Keratinocyte (primary cell): ENCODE measurements at regions not wholly inside any gene's neighbourhood (a gene's known extent, or its start where the extent isn't known, plus 50 kb on each side); places are given as distances from the start of the nearest gene placed in this dataset.
"Not testable (repeated sequence)": the region's sequence is repeated elsewhere in the genome, so short reads cannot be mapped to it uniquely, and the experiment has no call there.

Experiments used
- DNase-seq: peaks from one replicate; pipeline ENCODE4 v3.0.0-alpha.2; 2011; ENCODE audit warnings: low read depth, missing footprints, low spot score
- FAIRE-seq: peaks from 2 replicates; lab custom pipeline; 2011; peaks lifted over from hg19 to GRCh38; lab: Jason Lieb, UNC
- H2AFZ ChIP-seq: 2 replicates; pipeline ENCODE4 v1.6.0; 2012; ENCODE audit warnings: low read length, control low read depth, inconsistent platforms; ENCODE audit not compliant: control insufficient read depth
- H3K27ac ChIP-seq: 2 replicates; pipeline ENCODE4 v1.5.1; 2011; ENCODE audit warnings: low read length; ENCODE audit not compliant: control insufficient read depth, insufficient read depth
- H3K27me3 ChIP-seq: 3 replicates; pipeline ENCODE4 v1.6.0; 2011; ENCODE audit warnings: low read length; ENCODE audit not compliant: control insufficient read depth, insufficient read depth; ENCODE audit errors: extremely low read depth
- H3K36me3 ChIP-seq, 2 experiments: 2 replicates in 1 of 2; 3 replicates in 1 of 2; pipeline ENCODE4 v1.5.1; 2011; ENCODE audit warnings: low read length in 2 of 2, mild to moderate bottlenecking in 1 of 2; ENCODE audit not compliant: control insufficient read depth in 2 of 2, insufficient read depth in 2 of 2; ENCODE audit errors: extremely low read depth in 1 of 2
- H3K4me1 ChIP-seq: 3 replicates; pipeline ENCODE4 v1.5.1; 2011; ENCODE audit warnings: low read length; ENCODE audit not compliant: control insufficient read depth, insufficient read depth; ENCODE audit errors: extremely low read depth
- H3K4me2 ChIP-seq: 3 replicates; pipeline ENCODE4 v1.6.0; 2011; ENCODE audit warnings: low read depth, low read length; ENCODE audit not compliant: control insufficient read depth, insufficient read depth; ENCODE audit errors: extremely low read depth
- H3K4me3 ChIP-seq, 3 experiments: fragments of 200-600 bp in 1 of 3; sonication (generic) in 1 of 3; 2 replicates in 2 of 3; 3 replicates in 1 of 3; pipeline ENCODE4 v1.5.1; 2011 to 2016; ENCODE audit warnings: low read length in 3 of 3, mild to moderate bottlenecking in 3 of 3, control low read depth in 2 of 3, inconsistent platforms in 1 of 3, low read depth in 1 of 3, mixed read lengths in 1 of 3, mixed run types in 1 of 3, moderate library complexity in 1 of 3; ENCODE audit not compliant: control insufficient read depth in 2 of 3, insufficient read depth in 2 of 3; ENCODE audit errors: extremely low read depth in 1 of 3
- H3K79me2 ChIP-seq: 2 replicates; pipeline ENCODE4 v1.6.0; 2012; ENCODE audit warnings: low read length; ENCODE audit not compliant: control insufficient read depth, insufficient read depth
- H3K9ac ChIP-seq: 3 replicates; pipeline ENCODE4 v1.6.0; 2011; ENCODE audit warnings: low read length; ENCODE audit not compliant: control insufficient read depth, insufficient read depth; ENCODE audit errors: extremely low read depth
- H3K9me1 ChIP-seq: 3 replicates; pipeline ENCODE4 v1.6.0; 2011; ENCODE audit warnings: low read length; ENCODE audit not compliant: control insufficient read depth, insufficient read depth; ENCODE audit errors: extremely low read depth
- H3K9me3 ChIP-seq: 2 replicates; pipeline ENCODE4 v1.5.1; 2012; ENCODE audit warnings: low read depth, low read length; ENCODE audit not compliant: control insufficient read depth
- H4K20me1 ChIP-seq: 3 replicates; pipeline ENCODE4 v1.6.0; 2011; ENCODE audit warnings: low read length; ENCODE audit not compliant: control insufficient read depth, insufficient read depth; ENCODE audit errors: extremely low read depth
- EZH2 ChIP-seq: IDR thresholded peaks from one replicate; pipeline ENCODE4 v1.6.1; 2012; ENCODE audit warnings: inconsistent platforms, mild to moderate bottlenecking, low read length, moderate library complexity
- dilution Hi-C: fragments of 300-500 bp; cut with MboI; formaldehyde crosslinking; loops from one replicate; pipeline ENCODE4 v1.7.0; 2020; ENCODE audit warnings: low sequenced_read_pairs; ENCODE audit not compliant: extremely low pct_ligation_motif_present
- TF ChIP-seq, protein P1 (sequence below), 3 experiments: IDR thresholded peaks in 1 of 3; conservative IDR thresholded peaks in 1 of 3; optimal IDR thresholded peaks in 1 of 3; 2 replicates in 2 of 3; 3 replicates in 1 of 3; pipeline versions ENCODE3 to v1.5.1; 2011; ENCODE audit warnings: low read length in 3 of 3, mild to moderate bottlenecking in 3 of 3, moderate library complexity in 2 of 3, control low read depth in 1 of 3, inconsistent platforms in 1 of 3; ENCODE audit not compliant: insufficient read depth in 2 of 3; ENCODE audit errors: extremely low read depth in 1 of 3

DNA sequence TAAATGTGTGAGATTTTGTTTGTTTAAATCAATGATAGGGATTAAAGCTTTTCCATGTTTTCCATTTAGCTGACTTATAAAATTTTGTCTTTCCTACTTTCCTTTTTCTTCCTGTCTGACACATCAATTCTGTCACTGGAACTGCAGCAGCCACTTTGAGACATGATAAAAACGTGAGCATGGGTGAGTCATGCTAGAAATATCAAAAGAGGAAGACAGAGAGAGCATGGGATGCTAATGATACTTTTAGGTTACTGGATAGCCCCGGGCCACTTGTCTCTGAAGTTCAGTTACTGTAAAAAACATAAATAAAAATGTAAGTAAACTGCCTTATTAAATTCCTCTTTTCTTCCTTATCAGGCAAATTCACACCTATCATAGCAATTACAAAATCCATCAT, 1332.0 kb upstream of the PCDH20 start:
- H3K9me3 ChIP-seq: peaks cover 3% of the 10 kb centered on the region
- H4K20me1 ChIP-seq: no peaks in the 10 kb centered on the region
- no peak for TF ChIP-seq EZH2
- TF ChIP-seq, protein P1, sequence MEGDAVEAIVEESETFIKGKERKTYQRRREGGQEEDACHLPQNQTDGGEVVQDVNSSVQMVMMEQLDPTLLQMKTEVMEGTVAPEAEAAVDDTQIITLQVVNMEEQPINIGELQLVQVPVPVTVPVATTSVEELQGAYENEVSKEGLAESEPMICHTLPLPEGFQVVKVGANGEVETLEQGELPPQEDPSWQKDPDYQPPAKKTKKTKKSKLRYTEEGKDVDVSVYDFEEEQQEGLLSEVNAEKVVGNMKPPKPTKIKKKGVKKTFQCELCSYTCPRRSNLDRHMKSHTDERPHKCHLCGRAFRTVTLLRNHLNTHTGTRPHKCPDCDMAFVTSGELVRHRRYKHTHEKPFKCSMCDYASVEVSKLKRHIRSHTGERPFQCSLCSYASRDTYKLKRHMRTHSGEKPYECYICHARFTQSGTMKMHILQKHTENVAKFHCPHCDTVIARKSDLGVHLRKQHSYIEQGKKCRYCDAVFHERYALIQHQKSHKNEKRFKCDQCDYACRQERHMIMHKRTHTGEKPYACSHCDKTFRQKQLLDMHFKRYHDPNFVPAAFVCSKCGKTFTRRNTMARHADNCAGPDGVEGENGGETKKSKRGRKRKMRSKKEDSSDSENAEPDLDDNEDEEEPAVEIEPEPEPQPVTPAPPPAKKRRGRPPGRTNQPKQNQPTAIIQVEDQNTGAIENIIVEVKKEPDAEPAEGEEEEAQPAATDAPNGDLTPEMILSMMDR (optimal IDR thresholded peaks at IDR 0.05 in 1 of 3, IDR thresholded peaks at IDR 0.05 in 1 of 3, conservative IDR thresholded peaks at IDR 0.05 in 1 of 3; ENCODE audit: extremely low read depth in 1 of 3, insufficient read depth in 2 of 3, low read length in 3 of 3): no peak
- no peaks in the 10 kb centered on the region for H3K27me3 ChIP-seq
- no peak overlapping the region for H3K9ac ChIP-seq
- no peak overlapping the region for H2AFZ ChIP-seq
- DNase-seq (no peak), FAIRE-seq (no peak)
- no peaks in the 10 kb centered on the region for H3K79me2 ChIP-seq
- no peaks in the 10 kb centered on the region for H3K36me3 ChIP-seq
- no peaks in the 10 kb centered on the region for H3K4me1 ChIP-seq
- no peaks in the 10 kb centered on the region for H3K9me1 ChIP-seq
- dilution Hi-C loops: no loop called here
- no peak overlapping the region for H3K4me2 ChIP-seq
- H3K4me3 ChIP-seq: no peak overlapping the region
- no peak overlapping the region for H3K27ac ChIP-seq

DNA sequence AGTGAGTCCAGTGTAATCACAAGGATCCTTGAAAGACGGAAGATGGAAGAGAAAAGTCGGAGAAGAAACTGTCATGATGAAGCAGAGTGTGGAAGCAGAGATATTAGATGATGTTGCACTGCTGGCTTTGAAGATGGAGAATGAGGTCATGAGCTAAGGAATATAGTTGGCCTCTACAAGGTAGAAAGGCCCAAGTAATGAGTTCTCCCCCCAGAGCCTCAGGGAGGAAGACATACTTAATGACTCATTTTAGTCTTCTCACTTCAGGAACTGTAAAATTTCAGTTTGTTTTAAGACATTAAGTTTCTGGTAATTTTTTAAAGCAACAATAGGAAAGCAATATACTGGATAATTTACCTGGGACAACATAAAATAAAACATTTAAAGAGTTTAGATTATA, 1331.5 kb upstream of the PCDH20 start:
- H3K4me3 ChIP-seq: no peak overlapping the region
- H3K9me1 ChIP-seq: no peaks in the 10 kb centered on the region
- H3K79me2 ChIP-seq: no peaks in the 10 kb centered on the region
- H2AFZ ChIP-seq: no peak overlapping the region
- H3K27ac ChIP-seq: no peak overlapping the region
- dilution Hi-C loops: no loop called here
- no peaks in the 10 kb centered on the region for H3K4me1 ChIP-seq
- peaks cover 3% of the 10 kb centered on the region for H3K9me3 ChIP-seq
- H3K9ac ChIP-seq: no peak overlapping the region
- H3K4me2 ChIP-seq: no peak overlapping the region
- no peak for TF ChIP-seq EZH2
- TF ChIP-seq, protein P1 (optimal IDR thresholded peaks at IDR 0.05 in 1 of 3, IDR thresholded peaks at IDR 0.05 in 1 of 3, conservative IDR thresholded peaks at IDR 0.05 in 1 of 3; ENCODE audit: extremely low read depth in 1 of 3, insufficient read depth in 2 of 3, low read length in 3 of 3): no peak
- no peaks in the 10 kb centered on the region for H4K20me1 ChIP-seq
- DNase-seq (no peak), FAIRE-seq (no peak)
- no peaks in the 10 kb centered on the region for H3K36me3 ChIP-seq
- no peaks in the 10 kb centered on the region for H3K27me3 ChIP-seq

DNA sequence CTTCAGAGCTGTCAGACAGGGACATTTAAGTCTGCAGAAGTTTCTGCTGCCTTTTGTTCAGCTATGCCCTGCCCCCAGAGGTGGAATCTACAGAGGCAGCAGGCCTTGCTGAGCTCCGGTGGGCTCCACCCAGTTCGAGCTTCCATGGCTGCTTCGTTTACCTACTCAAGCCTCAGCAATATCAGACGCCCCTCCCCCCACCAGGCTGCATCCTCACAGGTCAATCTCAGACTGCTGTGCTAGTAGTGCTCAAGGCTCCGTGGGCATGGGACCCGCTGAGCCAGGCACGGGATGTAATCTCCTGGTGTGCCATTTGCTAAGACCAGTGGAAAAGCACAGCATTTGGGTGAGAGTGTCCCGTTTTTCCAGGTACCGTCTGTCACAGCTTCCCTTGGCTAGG, 1314.1 kb upstream of the PCDH20 start:
- H3K9me1 ChIP-seq, H3K4me1 ChIP-seq, H2AFZ ChIP-seq, DNase-seq, H3K9me3 ChIP-seq, H3K9ac ChIP-seq, H4K20me1 ChIP-seq, H3K36me3 ChIP-seq, H3K4me2 ChIP-seq, FAIRE-seq, H3K27ac ChIP-seq, H3K79me2 ChIP-seq, H3K4me3 ChIP-seq, dilution Hi-C loops, H3K27me3 ChIP-seq: not testable (repeated sequence)
